Hepatocyte (in vitro differentiated cells): ENCODE measurements at regions not wholly inside any gene's neighbourhood (a gene's known extent, or its start where the extent isn't known, plus 50 kb on each side); places are given as distances from the start of the nearest gene placed in this dataset.

Experiments
- DNase-seq: peaks from one replicate; pipeline ENCODE4 v3.0.0-alpha.2; 2016; ENCODE audit warnings: low spot score
- H2AFZ ChIP-seq: fragments of 200-600 bp; sonication (generic); 2 replicates; pipeline ENCODE4 v1.6.0; 2016; ENCODE audit warnings: antibody characterized with exemption, mild to moderate bottlenecking
- H3K27ac ChIP-seq: fragments of 200-600 bp; sonication (generic); 2 replicates; pipeline ENCODE4 v1.5.1; 2016; ENCODE audit warnings: mild to moderate bottlenecking
- H3K27me3 ChIP-seq: fragments of 200-600 bp; sonication (generic); 2 replicates; pipeline ENCODE4 v1.6.1; 2016
- H3K36me3 ChIP-seq: fragments of 200-600 bp; sonication (generic); replicated peaks from 2 replicates; pipeline ENCODE4 v1.5.1; 2016; ENCODE audit warnings: low read depth; ENCODE audit not compliant: insufficient read depth
- H3K4me1 ChIP-seq: fragments of 200-600 bp; sonication (generic); 2 replicates; pipeline ENCODE4 v1.5.1; 2016; ENCODE audit warnings: mild to moderate bottlenecking, moderate library complexity; ENCODE audit not compliant: insufficient read depth
- H3K4me2 ChIP-seq: fragments of 200-600 bp; sonication (generic); 2 replicates; pipeline ENCODE4 v1.6.0; 2016
- H3K4me3 ChIP-seq: fragments of 200-600 bp; sonication (generic); 2 replicates; pipeline ENCODE4 v1.5.1; 2016; ENCODE audit warnings: mild to moderate bottlenecking
- H3K79me2 ChIP-seq: fragments of 200-600 bp; sonication (generic); 2 replicates; pipeline ENCODE4 v1.6.0; 2017; ENCODE audit warnings: mild to moderate bottlenecking
- H3K9me2 ChIP-seq: fragments of 200-600 bp; sonication (generic); replicated peaks from 2 replicates; pipeline ENCODE4 v1.6.0; 2017; ENCODE audit warnings: mild to moderate bottlenecking; ENCODE audit not compliant: insufficient read depth
- H3K9me3 ChIP-seq: fragments of 200-600 bp; sonication (generic); 2 replicates; pipeline ENCODE4 v1.5.1; 2016; ENCODE audit warnings: low read depth, mild to moderate bottlenecking
- H4K20me1 ChIP-seq: fragments of 200-600 bp; sonication (generic); 2 replicates; pipeline ENCODE4 v1.6.0; 2016; ENCODE audit warnings: mild to moderate bottlenecking; ENCODE audit not compliant: insufficient read depth, poor library complexity, severe bottlenecking
- EZH2 ChIP-seq: fragments of 200-600 bp; sonication (generic); IDR thresholded peaks from 2 replicates; pipeline ENCODE4 v1.6.1; 2016; ENCODE audit warnings: antibody characterized with exemption, mild to moderate bottlenecking, borderline replicate concordance
- EZH2phosphoT487 ChIP-seq: fragments of 200-600 bp; sonication (generic); IDR thresholded peaks from one replicate; pipeline ENCODE4 v1.6.1; 2018; ENCODE audit warnings: antibody characterized with exemption, mild to moderate bottlenecking, low read depth, moderate library complexity; ENCODE audit not compliant: unreplicated experiment, severe bottlenecking
- WGBS: methylation state at CpG from one replicate; pipeline ENCODE4 v1.1.6; 2016; ENCODE audit warnings: low lambda C conversion rate; ENCODE audit errors: missing lambda C conversion rate; 5-methylcytosine and 5-hydroxymethylcytosine counted together
- TF ChIP-seq, protein P1 (sequence below): fragments of 200-600 bp; sonication (generic); IDR thresholded peaks from 2 replicates; pipeline ENCODE4 v1.5.1; 2016; ENCODE audit warnings: antibody characterized with exemption, mild to moderate bottlenecking; ENCODE audit not compliant: poor library complexity

DNA sequence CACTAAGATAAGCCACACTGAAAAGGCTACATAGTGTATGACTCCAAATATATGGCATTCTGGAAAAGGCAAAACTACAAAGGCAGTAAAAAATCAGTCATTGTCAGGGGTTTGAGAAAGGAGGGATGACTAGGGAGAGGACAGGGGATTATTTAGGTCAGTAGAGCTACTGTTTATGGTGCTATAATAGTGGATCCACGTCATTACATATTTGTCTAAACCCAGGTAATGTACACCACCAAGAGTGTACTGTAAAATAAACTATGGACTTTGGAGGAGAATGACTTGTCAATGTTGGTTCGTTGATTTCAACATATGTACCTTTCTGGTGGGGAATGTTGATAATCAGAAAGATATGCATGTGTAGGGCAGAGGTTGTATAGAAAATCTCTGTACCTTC lies 837.6 kb downstream of the FAM133A start:
- Histone ChIP-seq H4K20me1 (no peaks in the 10 kb centered on the region), H3K4me1 (no peaks in the 10 kb centered on the region), H3K27ac (peak overlapping the region; percentile 25), H3K27me3 (no peaks in the 10 kb centered on the region), H3K79me2 (no peaks in the 10 kb centered on the region), H3K36me3 (no peaks in the 10 kb centered on the region), H3K4me2 (no peak overlapping the region), H3K9me2 (no peaks in the 10 kb centered on the region), H3K9me3 (no peaks in the 10 kb centered on the region), H2AFZ (no peak overlapping the region), H3K4me3 (no peak overlapping the region)
- no peak for DNase-seq
- WGBS: 30% methylated on average over 2 of the region's 2 CpGs
- TF ChIP-seq EZH2phosphoT487: no peak

- H2AFZ ChIP-seq: no peak overlapping the region
- no peaks in the 10 kb centered on the region for H3K36me3 ChIP-seq
- H3K4me1 ChIP-seq: no peaks in the 10 kb centered on the region
- no peaks in the 10 kb centered on the region for H4K20me1 ChIP-seq
- H3K9me2 ChIP-seq: no peaks in the 10 kb centered on the region
- no peaks in the 10 kb centered on the region for H3K9me3 ChIP-seq
- no peak overlapping the region for H3K4me3 ChIP-seq
- no peaks in the 10 kb centered on the region for H3K79me2 ChIP-seq
- TF ChIP-seq, protein P1, sequence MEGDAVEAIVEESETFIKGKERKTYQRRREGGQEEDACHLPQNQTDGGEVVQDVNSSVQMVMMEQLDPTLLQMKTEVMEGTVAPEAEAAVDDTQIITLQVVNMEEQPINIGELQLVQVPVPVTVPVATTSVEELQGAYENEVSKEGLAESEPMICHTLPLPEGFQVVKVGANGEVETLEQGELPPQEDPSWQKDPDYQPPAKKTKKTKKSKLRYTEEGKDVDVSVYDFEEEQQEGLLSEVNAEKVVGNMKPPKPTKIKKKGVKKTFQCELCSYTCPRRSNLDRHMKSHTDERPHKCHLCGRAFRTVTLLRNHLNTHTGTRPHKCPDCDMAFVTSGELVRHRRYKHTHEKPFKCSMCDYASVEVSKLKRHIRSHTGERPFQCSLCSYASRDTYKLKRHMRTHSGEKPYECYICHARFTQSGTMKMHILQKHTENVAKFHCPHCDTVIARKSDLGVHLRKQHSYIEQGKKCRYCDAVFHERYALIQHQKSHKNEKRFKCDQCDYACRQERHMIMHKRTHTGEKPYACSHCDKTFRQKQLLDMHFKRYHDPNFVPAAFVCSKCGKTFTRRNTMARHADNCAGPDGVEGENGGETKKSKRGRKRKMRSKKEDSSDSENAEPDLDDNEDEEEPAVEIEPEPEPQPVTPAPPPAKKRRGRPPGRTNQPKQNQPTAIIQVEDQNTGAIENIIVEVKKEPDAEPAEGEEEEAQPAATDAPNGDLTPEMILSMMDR: no peak
- TF ChIP-seq EZH2 (no peak), EZH2phosphoT487 (no peak)
- H3K27ac ChIP-seq: peak overlapping the region; percentile 58
- no peak overlapping the region for H3K4me2 ChIP-seq
- no peak for DNase-seq
- 75% methylated on average over 1 of the region's 1 CpG for WGBS
- no peaks in the 10 kb centered on the region for H3K27me3 ChIP-seq
Measured at GRCh38 chrX:94515009-94515408, 841.0 kb downstream of the FAM133A start.

DNA sequence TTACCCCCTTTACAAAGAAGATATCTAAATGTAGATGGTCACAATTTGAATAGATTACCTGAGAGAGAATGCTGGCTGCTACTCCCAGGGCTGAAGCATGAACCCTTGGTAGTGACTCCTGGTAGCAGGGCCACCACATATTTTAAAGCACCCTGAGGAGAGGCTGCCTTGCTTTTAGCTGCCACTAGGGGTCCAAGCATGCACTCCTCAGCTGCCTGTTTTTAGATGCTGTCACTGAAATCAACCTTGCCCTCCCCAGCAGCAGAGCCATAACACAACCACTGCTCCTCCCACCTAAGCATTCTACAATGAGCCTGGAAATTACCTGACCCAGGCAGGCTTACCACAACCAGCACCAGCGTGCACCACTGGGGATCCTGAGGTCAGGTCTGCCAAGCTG lies 850.9 kb downstream of the FAM133A start:
- Histone ChIP-seq H3K4me1 (no peaks in the 10 kb centered on the region), H3K27ac (no peak overlapping the region), H2AFZ (no peak overlapping the region), H3K4me2 (no peak overlapping the region), H4K20me1 (no peaks in the 10 kb centered on the region), H3K4me3 (no peak overlapping the region), H3K27me3 (no peaks in the 10 kb centered on the region), H3K36me3 (no peaks in the 10 kb centered on the region), H3K79me2 (no peaks in the 10 kb centered on the region), H3K9me3 (no peaks in the 10 kb centered on the region), H3K9me2 (no peaks in the 10 kb centered on the region)
- no peak for DNase-seq
- 86% methylated on average over 1 of the region's 1 CpG for WGBS
- TF ChIP-seq, protein P1: no peak
- no peak for TF ChIP-seq EZH2phosphoT487

DNA sequence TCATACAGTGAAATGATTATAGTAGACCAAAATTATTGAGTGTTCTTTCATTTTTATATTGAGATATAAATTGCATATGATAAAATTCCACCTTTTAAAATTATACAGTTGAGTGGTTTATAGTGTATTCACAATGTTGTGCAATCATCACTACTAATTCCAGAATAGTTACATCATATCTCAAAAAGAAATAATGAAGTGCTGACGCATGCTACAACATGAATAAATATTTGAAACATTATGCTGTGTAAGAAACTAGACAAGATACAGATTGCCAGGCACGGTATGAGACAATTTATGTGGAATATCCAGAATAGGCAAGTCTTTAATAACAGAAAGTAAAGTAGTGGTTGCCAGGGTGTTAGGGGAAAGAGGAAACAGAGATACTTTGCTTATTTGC lies 871.7 kb downstream of the FAM133A start:
- Histone ChIP-seq H3K4me3 (no peak overlapping the region), H3K9me2 (no peaks in the 10 kb centered on the region), H3K27ac (no peak overlapping the region), H3K36me3 (no peaks in the 10 kb centered on the region), H3K79me2 (no peaks in the 10 kb centered on the region), H4K20me1 (no peaks in the 10 kb centered on the region), H3K4me1 (no peaks in the 10 kb centered on the region), H3K27me3 (no peaks in the 10 kb centered on the region), H3K4me2 (no peak overlapping the region), H3K9me3 (no peaks in the 10 kb centered on the region), H2AFZ (no peak overlapping the region)
- DNase-seq: no peak
- TF ChIP-seq EZH2: no peak
- WGBS: 72% methylated on average over 2 of the region's 2 CpGs

GRCh38 chrX:94551831-94552230 lies 877.8 kb downstream of the FAM133A start:
- Histone ChIP-seq H3K4me3 (no peak overlapping the region), H3K9me3 (no peaks in the 10 kb centered on the region), H3K36me3 (no peaks in the 10 kb centered on the region), H3K4me2 (no peak overlapping the region), H3K9me2 (no peaks in the 10 kb centered on the region), H2AFZ (no peak overlapping the region), H4K20me1 (no peaks in the 10 kb centered on the region), H3K27ac (no peak overlapping the region), H3K79me2 (no peaks in the 10 kb centered on the region), H3K4me1 (no peaks in the 10 kb centered on the region), H3K27me3 (no peaks in the 10 kb centered on the region)
- no peak for DNase-seq
- 92% methylated on average over 4 of the region's 4 CpGs for WGBS
- no peak for TF ChIP-seq EZH2phosphoT487
- TF ChIP-seq, protein P1: no peak
- no peak for TF ChIP-seq EZH2
